Ovary (tissue), 3 donors: ENCODE measurements at regions not wholly inside any gene's neighbourhood (a gene's known extent, or its start where the extent isn't known, plus 50 kb on each side); places are given as distances from the start of the nearest gene placed in this dataset.

Source experiments
- EP300 ChIP-seq: sonication (generic); formaldehyde crosslinking; IDR thresholded peaks from one replicate; pipeline ENCODE4 v1.6.1; 2017; ENCODE audit warnings: antibody characterized with exemption
- POLR2A ChIP-seq: fragments of 450-650 bp; IDR thresholded peaks from one replicate; pipeline ENCODE4 v1.6.1; 2017; ENCODE audit warnings: antibody characterized with exemption, mild to moderate bottlenecking, moderate library complexity
- TF ChIP-seq, protein P1 (sequence below), 3 donors: fragments of 450-650 bp in 2 of 3; fragments of 200-600 bp in 1 of 3; IDR thresholded peaks; one replicate each; pipeline versions ENCODE4 v1.5.1 to v1.8.0; 2016 to 2022; ENCODE audit warnings: antibody characterized with exemption in 3 of 3, mild to moderate bottlenecking in 1 of 3
- donor health status: DM: no; HTN: no; CAD: no.

GRCh38 chr16:9381399-9381798, 290.0 kb downstream of the HAPSTR1 start:
- TF ChIP-seq, protein P1, sequence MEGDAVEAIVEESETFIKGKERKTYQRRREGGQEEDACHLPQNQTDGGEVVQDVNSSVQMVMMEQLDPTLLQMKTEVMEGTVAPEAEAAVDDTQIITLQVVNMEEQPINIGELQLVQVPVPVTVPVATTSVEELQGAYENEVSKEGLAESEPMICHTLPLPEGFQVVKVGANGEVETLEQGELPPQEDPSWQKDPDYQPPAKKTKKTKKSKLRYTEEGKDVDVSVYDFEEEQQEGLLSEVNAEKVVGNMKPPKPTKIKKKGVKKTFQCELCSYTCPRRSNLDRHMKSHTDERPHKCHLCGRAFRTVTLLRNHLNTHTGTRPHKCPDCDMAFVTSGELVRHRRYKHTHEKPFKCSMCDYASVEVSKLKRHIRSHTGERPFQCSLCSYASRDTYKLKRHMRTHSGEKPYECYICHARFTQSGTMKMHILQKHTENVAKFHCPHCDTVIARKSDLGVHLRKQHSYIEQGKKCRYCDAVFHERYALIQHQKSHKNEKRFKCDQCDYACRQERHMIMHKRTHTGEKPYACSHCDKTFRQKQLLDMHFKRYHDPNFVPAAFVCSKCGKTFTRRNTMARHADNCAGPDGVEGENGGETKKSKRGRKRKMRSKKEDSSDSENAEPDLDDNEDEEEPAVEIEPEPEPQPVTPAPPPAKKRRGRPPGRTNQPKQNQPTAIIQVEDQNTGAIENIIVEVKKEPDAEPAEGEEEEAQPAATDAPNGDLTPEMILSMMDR (IDR thresholded peaks at IDR 0.05) = no peak
- TF ChIP-seq POLR2A (no peak), EP300 (no peak)
